Loucy (cell line): ENCODE measurements at regions not wholly inside any gene's neighbourhood (a gene's known extent, or its start where the extent isn't known, plus 50 kb on each side); places are given as distances from the start of the nearest gene placed in this dataset.

Experiments
- EZH2phosphoT487 ChIP-seq: fragments of 200-600 bp; IDR thresholded peaks from 2 replicates; pipeline ENCODE4 v1.6.1; 2018; ENCODE audit warnings: antibody characterized with exemption, mild to moderate bottlenecking, moderate library complexity, borderline replicate concordance
- TF ChIP-seq, protein P1 (sequence below): fragments of 200-600 bp; sonication (generic); conservative IDR thresholded peaks from 2 replicates; pipeline ENCODE4 v1.5.1; 2014; ENCODE audit warnings: mild to moderate bottlenecking, antibody characterized with exemption, low read length

DNA sequence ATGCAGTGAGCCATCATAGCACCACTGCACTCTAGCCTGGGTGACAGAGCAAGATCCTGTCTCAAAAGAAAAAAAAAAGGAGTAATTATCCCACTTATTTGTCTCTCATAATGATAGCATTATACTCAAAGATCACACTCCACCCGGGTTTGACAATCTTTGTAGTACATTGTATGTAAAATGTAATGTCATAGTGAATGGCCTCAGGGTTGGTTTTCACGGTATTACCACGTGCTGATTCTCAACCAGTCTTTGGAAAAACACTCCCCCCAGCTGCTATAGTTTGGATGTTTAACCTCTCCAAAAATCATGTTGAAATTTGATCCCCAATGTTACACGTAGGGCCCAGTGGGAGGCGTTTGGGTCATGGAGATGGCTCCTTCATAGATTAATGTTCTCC, 402.4 kb upstream of the GRAMD2B start:
- TF ChIP-seq, protein P1, sequence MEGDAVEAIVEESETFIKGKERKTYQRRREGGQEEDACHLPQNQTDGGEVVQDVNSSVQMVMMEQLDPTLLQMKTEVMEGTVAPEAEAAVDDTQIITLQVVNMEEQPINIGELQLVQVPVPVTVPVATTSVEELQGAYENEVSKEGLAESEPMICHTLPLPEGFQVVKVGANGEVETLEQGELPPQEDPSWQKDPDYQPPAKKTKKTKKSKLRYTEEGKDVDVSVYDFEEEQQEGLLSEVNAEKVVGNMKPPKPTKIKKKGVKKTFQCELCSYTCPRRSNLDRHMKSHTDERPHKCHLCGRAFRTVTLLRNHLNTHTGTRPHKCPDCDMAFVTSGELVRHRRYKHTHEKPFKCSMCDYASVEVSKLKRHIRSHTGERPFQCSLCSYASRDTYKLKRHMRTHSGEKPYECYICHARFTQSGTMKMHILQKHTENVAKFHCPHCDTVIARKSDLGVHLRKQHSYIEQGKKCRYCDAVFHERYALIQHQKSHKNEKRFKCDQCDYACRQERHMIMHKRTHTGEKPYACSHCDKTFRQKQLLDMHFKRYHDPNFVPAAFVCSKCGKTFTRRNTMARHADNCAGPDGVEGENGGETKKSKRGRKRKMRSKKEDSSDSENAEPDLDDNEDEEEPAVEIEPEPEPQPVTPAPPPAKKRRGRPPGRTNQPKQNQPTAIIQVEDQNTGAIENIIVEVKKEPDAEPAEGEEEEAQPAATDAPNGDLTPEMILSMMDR, result no peak
- TF ChIP-seq EZH2phosphoT487, result no peak
